ENCODE measurements at regions not wholly inside any gene's neighbourhood (a gene's known extent, or its start where the extent isn't known, plus 50 kb on each side); places are given as distances from the start of the nearest gene placed in this dataset.

DNA sequence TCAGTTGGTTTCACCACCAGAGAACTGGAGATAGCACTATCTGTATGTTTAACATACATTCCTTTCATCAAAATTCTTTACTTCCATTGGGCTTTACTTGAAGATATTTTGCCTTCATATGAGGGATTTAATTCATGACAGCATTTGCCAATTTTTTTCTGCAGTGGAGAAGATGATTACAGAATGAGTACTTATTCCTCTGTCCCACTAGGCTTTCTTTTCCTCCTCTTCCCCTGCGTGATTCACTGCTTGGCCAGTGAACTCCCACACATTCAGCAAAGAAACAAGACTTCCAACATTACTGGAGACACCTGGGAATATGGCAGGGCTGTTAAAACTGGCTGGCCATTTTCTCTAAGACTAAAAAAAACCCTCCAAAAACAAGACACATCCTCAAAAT lies 425.8 kb upstream of the KCNH7 start:
- Histone ChIP-seq H3K27ac (no peak overlapping the region), H3K4me3 (IDR thresholded peaks at IDR 0.05; ENCODE audit: insufficient read depth, low read depth, low read length) (no peak overlapping the region), H3K79me2 (ENCODE audit: insufficient read depth, low read depth) (no peaks in the 10 kb centered on the region), H2AFZ (ENCODE audit: low read depth) (no peak overlapping the region), H3K4me2 (no peak overlapping the region), H3K4me1 (ENCODE audit: low read depth, poor library complexity, severe bottlenecking) (no peaks in the 10 kb centered on the region), H3K36me3 (ENCODE audit: insufficient read depth) (no peaks in the 10 kb centered on the region), H3K9ac (no peak overlapping the region), H3K27me3 (ENCODE audit: insufficient read depth, low read depth) (no peaks in the 10 kb centered on the region), H4K20me1 (ENCODE audit: insufficient read depth) (no peaks in the 10 kb centered on the region)
- TF ChIP-seq, protein P1, sequence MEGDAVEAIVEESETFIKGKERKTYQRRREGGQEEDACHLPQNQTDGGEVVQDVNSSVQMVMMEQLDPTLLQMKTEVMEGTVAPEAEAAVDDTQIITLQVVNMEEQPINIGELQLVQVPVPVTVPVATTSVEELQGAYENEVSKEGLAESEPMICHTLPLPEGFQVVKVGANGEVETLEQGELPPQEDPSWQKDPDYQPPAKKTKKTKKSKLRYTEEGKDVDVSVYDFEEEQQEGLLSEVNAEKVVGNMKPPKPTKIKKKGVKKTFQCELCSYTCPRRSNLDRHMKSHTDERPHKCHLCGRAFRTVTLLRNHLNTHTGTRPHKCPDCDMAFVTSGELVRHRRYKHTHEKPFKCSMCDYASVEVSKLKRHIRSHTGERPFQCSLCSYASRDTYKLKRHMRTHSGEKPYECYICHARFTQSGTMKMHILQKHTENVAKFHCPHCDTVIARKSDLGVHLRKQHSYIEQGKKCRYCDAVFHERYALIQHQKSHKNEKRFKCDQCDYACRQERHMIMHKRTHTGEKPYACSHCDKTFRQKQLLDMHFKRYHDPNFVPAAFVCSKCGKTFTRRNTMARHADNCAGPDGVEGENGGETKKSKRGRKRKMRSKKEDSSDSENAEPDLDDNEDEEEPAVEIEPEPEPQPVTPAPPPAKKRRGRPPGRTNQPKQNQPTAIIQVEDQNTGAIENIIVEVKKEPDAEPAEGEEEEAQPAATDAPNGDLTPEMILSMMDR (conservative IDR thresholded peaks at IDR 0.05; ENCODE audit: low read depth, low read length): no peak

DNA sequence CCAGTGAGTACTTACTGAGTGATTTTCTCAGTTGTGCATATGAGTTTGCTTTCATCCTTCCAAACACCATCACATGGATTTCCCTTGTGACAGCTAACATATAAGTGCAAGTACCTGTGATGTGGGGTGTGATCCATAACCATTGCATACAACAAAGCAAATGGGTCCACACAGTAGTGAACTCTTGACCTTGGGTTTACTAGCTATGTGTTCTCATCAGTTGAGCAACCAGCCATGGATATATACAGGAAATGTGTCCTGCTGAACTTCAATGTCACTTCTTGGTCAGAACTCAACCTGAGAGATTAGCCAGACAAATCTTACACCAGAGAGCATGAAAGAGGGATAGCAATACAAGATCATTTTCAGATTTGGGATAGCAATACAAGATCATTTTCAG lies 420.9 kb upstream of the KCNH7 start:
- H3K9ac ChIP-seq: no peak overlapping the region
- H3K4me2 ChIP-seq: no peak overlapping the region
- H2AFZ ChIP-seq (ENCODE audit: low read depth): no peak overlapping the region
- no peaks in the 10 kb centered on the region for H3K79me2 ChIP-seq (ENCODE audit: insufficient read depth, low read depth)
- TF ChIP-seq, protein P1 (conservative IDR thresholded peaks at IDR 0.05; ENCODE audit: low read depth, low read length): no peak
- no peaks in the 10 kb centered on the region for H3K4me1 ChIP-seq (ENCODE audit: low read depth, poor library complexity, severe bottlenecking)
- no peak overlapping the region for H3K4me3 ChIP-seq (IDR thresholded peaks at IDR 0.05; ENCODE audit: insufficient read depth, low read depth, low read length)
- H3K36me3 ChIP-seq (ENCODE audit: insufficient read depth): no peaks in the 10 kb centered on the region
- no peaks in the 10 kb centered on the region for H4K20me1 ChIP-seq (ENCODE audit: insufficient read depth)
- H3K27me3 ChIP-seq (ENCODE audit: insufficient read depth, low read depth): no peaks in the 10 kb centered on the region
- H3K27ac ChIP-seq: no peak overlapping the region

DNA sequence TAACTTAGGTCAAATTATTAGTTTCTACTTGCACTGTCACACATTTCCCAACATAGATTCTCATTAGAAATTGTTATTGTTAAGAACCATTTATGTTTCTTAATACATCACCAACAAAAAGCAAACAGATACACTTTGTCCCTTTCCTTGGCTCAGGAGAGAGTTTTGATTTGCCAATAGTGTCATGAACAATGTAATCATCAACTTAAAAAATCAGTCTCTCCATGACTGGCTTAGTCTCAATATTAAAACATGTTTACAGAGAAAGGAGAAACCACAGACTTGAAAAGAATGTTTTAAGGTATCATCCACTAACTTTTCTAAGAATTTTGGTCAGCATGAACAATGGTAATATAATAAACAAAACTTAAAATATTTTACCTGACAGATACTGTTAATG lies 416.5 kb upstream of the KCNH7 start:
- TF ChIP-seq, protein P1 (conservative IDR thresholded peaks at IDR 0.05; ENCODE audit: low read depth, low read length): no peak
- H3K4me1 ChIP-seq (ENCODE audit: low read depth, poor library complexity, severe bottlenecking): no peaks in the 10 kb centered on the region

DNA sequence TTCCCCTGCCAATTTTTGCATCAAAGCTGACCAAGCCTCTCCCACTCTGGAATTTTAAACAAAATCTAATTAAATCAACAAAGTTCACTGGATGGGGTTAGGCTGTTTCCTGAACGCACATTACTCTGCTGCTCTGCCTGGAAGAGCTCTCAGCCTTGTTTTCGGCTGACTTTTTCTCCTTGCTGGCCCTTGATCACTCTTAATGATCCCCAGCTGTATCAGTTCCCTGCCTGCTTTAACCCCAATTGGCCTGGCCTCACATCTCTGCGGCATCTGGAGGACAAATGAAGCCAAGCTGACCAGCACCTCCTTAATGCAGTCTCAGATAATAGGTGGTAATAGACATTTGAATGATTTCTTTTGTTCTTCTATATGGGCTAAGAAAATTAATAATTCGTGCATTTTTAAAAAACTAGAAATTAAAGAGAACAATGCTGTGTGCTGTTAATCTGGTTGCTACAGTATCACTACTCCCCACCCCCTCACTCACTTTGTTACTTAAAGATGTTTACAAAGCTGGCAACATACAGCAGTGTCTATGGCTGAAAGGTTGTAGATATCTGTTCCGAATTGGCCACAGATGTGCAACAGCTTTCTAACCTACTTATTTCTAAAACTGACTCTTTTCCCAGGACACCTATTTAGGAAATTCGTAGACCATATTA lies 415.2 kb upstream of the KCNH7 start:
- H3K27me3 ChIP-seq (ENCODE audit: insufficient read depth, low read depth): no peaks in the 10 kb centered on the region
- no peak overlapping the region for H2AFZ ChIP-seq (ENCODE audit: low read depth)
- H3K79me2 ChIP-seq (ENCODE audit: insufficient read depth, low read depth): no peaks in the 10 kb centered on the region
- H3K9ac ChIP-seq: no peak overlapping the region
- no peaks in the 10 kb centered on the region for H4K20me1 ChIP-seq (ENCODE audit: insufficient read depth)
- no peaks in the 10 kb centered on the region for H3K36me3 ChIP-seq (ENCODE audit: insufficient read depth)
- H3K4me2 ChIP-seq: no peak overlapping the region
- H3K4me3 ChIP-seq (IDR thresholded peaks at IDR 0.05; ENCODE audit: insufficient read depth, low read depth, low read length): no peak overlapping the region
- no peak overlapping the region for H3K27ac ChIP-seq
- H3K4me1 ChIP-seq (ENCODE audit: low read depth, poor library complexity, severe bottlenecking): no peaks in the 10 kb centered on the region
- TF ChIP-seq, protein P1 (conservative IDR thresholded peaks at IDR 0.05; ENCODE audit: low read depth, low read length): no peak

More for the DNA sequence above, 416.5 kb upstream of the KCNH7 start:
- Histone ChIP-seq H3K4me2 (no peak overlapping the region), H3K9ac (no peak overlapping the region), H3K27me3 (ENCODE audit: insufficient read depth, low read depth) (no peaks in the 10 kb centered on the region), H3K79me2 (ENCODE audit: insufficient read depth, low read depth) (no peaks in the 10 kb centered on the region), H2AFZ (ENCODE audit: low read depth) (no peak overlapping the region), H3K36me3 (ENCODE audit: insufficient read depth) (no peaks in the 10 kb centered on the region), H3K4me3 (IDR thresholded peaks at IDR 0.05; ENCODE audit: insufficient read depth, low read depth, low read length) (no peak overlapping the region), H4K20me1 (ENCODE audit: insufficient read depth) (no peaks in the 10 kb centered on the region), H3K27ac (no peak overlapping the region)
